ENCODE measurements at regions not wholly inside any gene's neighbourhood (a gene's known extent, or its start where the extent isn't known, plus 50 kb on each side); places are given as distances from the start of the nearest gene placed in this dataset.

DNA sequence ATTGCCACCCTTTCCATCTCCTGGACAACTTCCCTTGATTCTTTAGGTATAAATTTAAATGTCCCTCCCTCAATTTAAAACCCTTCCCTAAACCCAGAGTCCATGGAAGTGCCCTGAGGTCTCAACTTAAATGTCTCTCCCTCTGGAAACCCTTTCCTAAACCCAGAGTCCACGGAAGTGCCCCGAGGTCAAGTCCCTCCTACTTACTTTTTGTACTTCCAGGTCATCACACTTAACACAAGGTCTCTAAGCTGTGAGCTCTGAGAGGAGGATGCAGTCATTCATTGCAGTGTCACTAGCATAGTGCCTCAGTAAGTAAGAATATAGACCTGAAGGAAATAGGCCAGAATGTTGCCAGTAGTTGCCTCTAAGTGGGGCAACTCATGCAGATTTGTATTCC lies 78.2 kb upstream of the BNC1 start:
- DNase-seq (ENCODE audit: low spot score): no peak
- H3K4me3 ChIP-seq (replicated peaks in 1 of 3; ENCODE audit: insufficient read depth in 1 of 3, low read depth in 2 of 3, low read length in 3 of 3): no peak overlapping the region
- no peaks in the 10 kb centered on the region for H4K20me1 ChIP-seq (ENCODE audit: insufficient read depth, low read length)
- no peaks in the 10 kb centered on the region for H3K4me1 ChIP-seq (ENCODE audit: insufficient read depth, low read length)
- H3K79me2 ChIP-seq (ENCODE audit: insufficient read depth, low read length): no peaks in the 10 kb centered on the region
- in situ Hi-C loops (cut with HindIII; ENCODE audit: extremely low pct_ligation_motif_present, low pct_unique_long_range_greater_than_20kb): no loop called here
- ChIA-PET POLR2A (no interaction called here), CTCF (ENCODE audit: low intra/inter-chr PET ratio, low total read pairs) (no interaction called here)
- H3K4me2 ChIP-seq (ENCODE audit: low read depth, low read length): no peak overlapping the region
- H3K36me3 ChIP-seq (replicated peaks in 1 of 2; ENCODE audit: control insufficient read depth in 1 of 2, insufficient read depth in 2 of 2, low read length in 2 of 2): no peaks in the 10 kb centered on the region
- 0% methylated on average over 2 of the region's 2 CpGs for WGBS (ENCODE audit: low lambda C conversion rate)
- no peaks in the 10 kb centered on the region for H3K9me3 ChIP-seq (ENCODE audit: low read length)
- no peak for ATAC-seq
- no TSS peak for BruUV-seq (replicated peaks)
- intact Hi-C loops (cut with micrococcal nuclease; ENCODE audit: unreplicated experiment): no loop called here
- no peak for FAIRE-seq
- H3K27ac ChIP-seq (ENCODE audit: extremely low read length, insufficient read depth, low read length): no peak overlapping the region
- TF ChIP-seq TOPORS (CRISPR knock-in tag; IDR thresholded peaks at IDR 0.05) (no peak), JUND (CRISPR knock-in tag; IDR thresholded peaks at IDR 0.05) (no peak), MLLT10 (CRISPR knock-in tag; IDR thresholded peaks at IDR 0.05) (no peak), ZFP36L1 (CRISPR knock-in tag; IDR thresholded peaks at IDR 0.05) (no peak), TBX3 (IDR thresholded peaks at IDR 0.05; ENCODE audit: borderline replicate concordance) (no peak), HES4 (CRISPR knock-in tag; IDR thresholded peaks at IDR 0.05; ENCODE audit: borderline replicate concordance) (no peak), SRSF9 (IDR thresholded peaks at IDR 0.05; ENCODE audit: borderline replicate concordance, insufficient read depth, low read depth, low read length, poor library complexity, severe bottlenecking) (no peak), ZNF180 (CRISPR knock-in tag; IDR thresholded peaks at IDR 0.05; ENCODE audit: borderline replicate concordance, low read depth) (no peak), MXD4 (CRISPR knock-in tag; IDR thresholded peaks at IDR 0.05) (no peak), BCL6 (CRISPR knock-in tag; IDR thresholded peaks at IDR 0.05) (no peak), HCFC1 (IDR thresholded peaks at IDR 0.05; ENCODE audit: low read depth, low read length) (no peak), ETV5 (CRISPR knock-in tag; IDR thresholded peaks at IDR 0.05; ENCODE audit: borderline replicate concordance) (no peak)
- TF ChIP-seq, protein P1, sequence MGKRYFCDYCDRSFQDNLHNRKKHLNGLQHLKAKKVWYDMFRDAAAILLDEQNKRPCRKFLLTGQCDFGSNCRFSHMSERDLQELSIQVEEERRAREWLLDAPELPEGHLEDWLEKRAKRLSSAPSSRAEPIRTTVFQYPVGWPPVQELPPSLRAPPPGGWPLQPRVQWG (CRISPR knock-in tag; IDR thresholded peaks at IDR 0.05; ENCODE audit: borderline replicate concordance, low read depth): no peak
- H3K9ac ChIP-seq (ENCODE audit: insufficient read depth, low read depth, low read length): no peak overlapping the region
- H3K27me3 ChIP-seq (ENCODE audit: control insufficient read depth in 1 of 2, insufficient read depth in 2 of 2, low read length in 2 of 2): peaks cover 0 to 53% of the 10 kb centered on the region in 2 experiments; a peak in 4 of 5 replicates
- no peak overlapping the region for H2AFZ ChIP-seq (ENCODE audit: low read length)
